RWPE1 (cell line): ENCODE measurements at regions not wholly inside any gene's neighbourhood (a gene's known extent, or its start where the extent isn't known, plus 50 kb on each side); places are given as distances from the start of the nearest gene placed in this dataset.

ENCODE experiments used
- CTCF ChIA-PET: fragments of 350-600 bp; sonication (Branson Sonifier 250); formaldehyde crosslinking; extraction: SDS; loops from one replicate; lab custom pipeline; 2021; lab: Yijun Ruan, JAX
- POLR2A ChIA-PET: fragments of 400-600 bp; formaldehyde crosslinking; extraction: SDS; loops from one replicate; lab custom pipeline; 2020; ENCODE audit warnings: antibody characterized with exemption; ENCODE audit not compliant: low non-redundant PET; lab: Yijun Ruan, JAX
- DNase-seq: peaks from one replicate; pipeline ENCODE4 v3.0.0; 2012; ENCODE audit warnings: low spot score
- H3K27ac ChIP-seq: fragments of 450-650 bp; 2 replicates; pipeline ENCODE4 v1.5.1; 2017
- TF ChIP-seq, protein P1 (sequence below): fragments of 450-650 bp; conservative IDR thresholded peaks from 2 replicates; pipeline ENCODE4 v1.5.1; 2017; ENCODE audit warnings: low read depth, mild to moderate bottlenecking

DNA sequence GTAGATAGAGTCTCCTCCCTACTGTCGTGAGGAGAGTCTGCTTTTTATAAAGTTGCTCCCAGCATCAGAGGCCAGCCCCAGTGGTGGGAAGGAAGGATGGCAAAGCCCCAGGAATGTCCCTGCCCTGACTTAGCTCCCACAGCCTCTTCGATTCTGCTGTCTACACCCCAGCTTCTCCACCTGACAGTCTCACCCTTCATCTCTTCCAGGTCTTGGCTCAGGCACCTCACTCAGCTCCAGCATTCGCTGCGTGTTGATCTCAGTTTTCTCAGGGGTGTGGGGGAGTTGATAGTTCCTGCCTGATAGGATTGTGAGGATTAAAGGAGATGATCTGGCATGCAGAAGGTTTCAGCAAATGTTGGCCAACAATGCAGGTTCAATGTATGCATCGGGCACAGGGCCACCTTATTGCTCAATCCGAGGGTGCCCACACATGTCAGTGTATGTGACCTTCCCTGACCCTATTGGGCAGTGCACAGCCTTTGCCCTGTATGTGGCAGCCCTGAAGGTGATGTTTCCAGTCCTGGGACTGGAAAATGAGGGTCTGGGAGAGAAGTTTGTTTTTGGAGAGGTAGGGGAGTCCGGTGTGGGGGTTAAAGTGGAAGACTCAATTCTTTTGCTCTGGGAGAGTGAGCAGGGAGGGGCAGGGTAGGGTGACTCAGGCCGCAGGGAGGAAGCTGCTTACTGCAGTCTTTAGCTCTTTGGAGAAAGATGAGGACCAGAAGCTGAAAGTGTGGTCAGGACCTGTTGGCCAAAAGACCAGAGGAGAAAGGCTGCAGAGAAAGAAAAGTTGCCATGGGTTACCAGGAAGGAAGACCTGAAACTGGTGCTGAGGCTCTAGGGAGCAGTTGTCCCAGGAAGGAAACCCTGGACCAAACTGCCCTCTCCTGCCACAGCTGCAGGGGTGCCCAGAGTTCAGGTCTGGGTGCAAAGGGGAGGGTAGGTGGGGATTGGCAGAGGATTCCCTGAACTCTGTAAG, 153.2 kb downstream of the MACROH2A1 start:
- ChIA-PET POLR2A (interaction anchor here (0.9 kb wide), 1 partner anchor 65 kb away, joined by 4 read pairs; no protein-coding TSS in a partner anchor), CTCF (interaction anchor here (0.6 to 0.8 kb wide), 2 partner anchors 82 to 115 kb away, joined by 3 read pairs; no protein-coding TSS in a partner anchor)
- TF ChIP-seq, protein P1, sequence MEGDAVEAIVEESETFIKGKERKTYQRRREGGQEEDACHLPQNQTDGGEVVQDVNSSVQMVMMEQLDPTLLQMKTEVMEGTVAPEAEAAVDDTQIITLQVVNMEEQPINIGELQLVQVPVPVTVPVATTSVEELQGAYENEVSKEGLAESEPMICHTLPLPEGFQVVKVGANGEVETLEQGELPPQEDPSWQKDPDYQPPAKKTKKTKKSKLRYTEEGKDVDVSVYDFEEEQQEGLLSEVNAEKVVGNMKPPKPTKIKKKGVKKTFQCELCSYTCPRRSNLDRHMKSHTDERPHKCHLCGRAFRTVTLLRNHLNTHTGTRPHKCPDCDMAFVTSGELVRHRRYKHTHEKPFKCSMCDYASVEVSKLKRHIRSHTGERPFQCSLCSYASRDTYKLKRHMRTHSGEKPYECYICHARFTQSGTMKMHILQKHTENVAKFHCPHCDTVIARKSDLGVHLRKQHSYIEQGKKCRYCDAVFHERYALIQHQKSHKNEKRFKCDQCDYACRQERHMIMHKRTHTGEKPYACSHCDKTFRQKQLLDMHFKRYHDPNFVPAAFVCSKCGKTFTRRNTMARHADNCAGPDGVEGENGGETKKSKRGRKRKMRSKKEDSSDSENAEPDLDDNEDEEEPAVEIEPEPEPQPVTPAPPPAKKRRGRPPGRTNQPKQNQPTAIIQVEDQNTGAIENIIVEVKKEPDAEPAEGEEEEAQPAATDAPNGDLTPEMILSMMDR = no peak
- DNase-seq = peak; percentile 93
- peak overlapping the region; percentile 97 for H3K27ac ChIP-seq

DNA sequence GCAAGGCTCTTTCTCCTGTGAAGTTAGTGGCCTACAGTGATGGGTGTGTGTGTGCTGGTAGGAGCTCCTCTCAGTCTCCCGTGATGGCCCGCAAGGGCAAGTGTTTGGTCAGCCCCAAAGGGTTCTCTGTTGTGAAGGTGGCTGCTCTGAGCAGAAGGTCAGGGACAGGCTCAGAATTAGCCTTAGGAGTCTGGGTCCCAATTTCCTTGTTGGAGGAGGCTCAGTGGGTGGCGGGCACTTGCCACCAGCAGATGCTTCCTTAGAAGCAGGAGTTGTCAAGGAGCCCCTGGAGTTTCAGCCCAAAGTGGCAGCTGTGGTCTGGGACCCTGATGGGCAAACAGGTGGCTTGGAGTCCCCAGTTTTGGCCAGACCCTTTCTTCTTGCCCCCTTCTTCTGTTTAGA, 154.4 kb downstream of the MACROH2A1 start:
- CTCF ChIA-PET = interaction anchor here (0.6 to 0.7 kb wide), 2 partner anchors 16 to 42 kb away, joined by 3 read pairs; no protein-coding TSS in a partner anchor
- H3K27ac ChIP-seq = peak overlapping the region; percentile 97
- POLR2A ChIA-PET = no interaction called here
- DNase-seq = no peak
- TF ChIP-seq, protein P1 = no peak

GRCh38 chr5:135243556-135244285, 155.3 kb downstream of the MACROH2A1 start:
- TF ChIP-seq, protein P1 = no peak
- ChIA-PET CTCF (interaction anchor here (0.5 to 0.6 kb wide), 3 partner anchors 20 to 95 kb away, joined by 3 read pairs; no protein-coding TSS in a partner anchor), POLR2A (interaction anchor here (0.6 kb wide), 1 partner anchor 88 kb away, joined by 3 read pairs; no protein-coding TSS in a partner anchor)
- DNase-seq = no peak
- H3K27ac ChIP-seq = peak overlapping the region; percentile 97

DNA sequence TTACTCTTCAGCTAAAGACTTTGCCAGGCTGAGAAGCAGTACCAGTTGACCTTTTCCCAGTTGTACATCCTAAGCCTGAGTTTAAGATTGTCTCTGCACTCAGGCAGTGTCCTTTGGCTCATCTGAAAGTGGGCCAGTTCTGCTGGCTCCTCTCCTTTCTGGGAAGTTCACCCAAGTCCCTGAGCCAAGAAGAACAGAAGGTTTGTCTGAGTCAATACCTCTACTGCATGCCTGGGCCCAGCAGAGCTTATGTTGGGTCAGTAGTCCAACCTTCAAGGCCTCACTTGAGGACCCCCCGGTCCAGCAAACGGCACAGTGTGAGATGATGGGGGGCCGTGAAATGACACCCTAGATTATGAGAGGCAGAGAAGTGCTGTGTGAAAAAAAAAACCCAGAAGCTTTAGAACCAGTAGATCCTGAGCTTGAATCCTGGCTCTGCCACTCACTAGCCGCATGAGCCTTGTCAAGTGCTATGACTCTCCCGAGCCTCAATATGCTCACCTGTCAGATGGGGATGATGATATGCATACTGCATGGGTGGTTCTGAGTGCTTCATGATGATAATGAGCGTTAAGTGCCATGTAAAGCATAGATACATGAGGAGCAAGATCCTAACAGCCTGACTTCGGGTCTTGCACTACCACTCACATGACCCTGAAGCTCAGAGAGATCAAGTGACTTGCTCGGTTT, 156.0 kb downstream of the MACROH2A1 start:
- POLR2A ChIA-PET = interaction anchor here (0.6 kb wide), 1 partner anchor 89 kb away, joined by 3 read pairs; no protein-coding TSS in a partner anchor
- TF ChIP-seq, protein P1 = no peak
- H3K27ac ChIP-seq = peak overlapping the region; percentile 97
- DNase-seq = no peak
- CTCF ChIA-PET = interaction anchor here (0.5 to 0.6 kb wide), 2 partner anchors 94 to 174 kb away, joined by 3 read pairs; no protein-coding TSS in a partner anchor

- CTCF ChIA-PET = interaction anchor here (0.6 kb wide), 2 partner anchors 174 to 284 kb away, joined by 3 read pairs; no protein-coding TSS in a partner anchor
- DNase-seq = peak; percentile 51
- POLR2A ChIA-PET = no interaction called here
Observed at GRCh38 chr5:135242021-135242865, 156.8 kb downstream of the MACROH2A1 start.

More at GRCh38 chr5:135242021-135242865, 156.8 kb downstream of the MACROH2A1 start:
- TF ChIP-seq, protein P1 = no peak
- peak overlapping the region; percentile 68 for H3K27ac ChIP-seq
